ENCODE measurements at regions not wholly inside any gene's neighbourhood (a gene's known extent, or its start where the extent isn't known, plus 50 kb on each side); places are given as distances from the start of the nearest gene placed in this dataset.

- no peak overlapping the region for H3K4me3 ChIP-seq (ENCODE audit: low read depth, low read length)
- TF ChIP-seq CTCF (IDR thresholded peaks at IDR 0.05; ENCODE audit: low read depth, low read length, missing control alignments): no peak
- no peak for DNase-seq (ENCODE audit: low read depth)
Measured at GRCh38 chr13:56697011-56697410, 443.7 kb upstream of the PRR20A start.

GRCh38 chr13:56700324-56700723 lies 440.4 kb upstream of the PRR20A start:
- no peak for TF ChIP-seq CTCF (IDR thresholded peaks at IDR 0.05; ENCODE audit: low read depth, low read length, missing control alignments)
- no peak for DNase-seq (ENCODE audit: low read depth)
- no peak overlapping the region for H3K4me3 ChIP-seq (ENCODE audit: low read depth, low read length)

GRCh38 chr13:56706485-56706884 lies 434.2 kb upstream of the PRR20A start:
- no peak for TF ChIP-seq CTCF (IDR thresholded peaks at IDR 0.05; ENCODE audit: low read depth, low read length, missing control alignments)
- H3K4me3 ChIP-seq (ENCODE audit: low read depth, low read length): no peak overlapping the region
- DNase-seq (ENCODE audit: low read depth): no peak

- no peak overlapping the region for H3K4me3 ChIP-seq (ENCODE audit: low read depth, low read length)
- no peak for TF ChIP-seq CTCF (IDR thresholded peaks at IDR 0.05; ENCODE audit: low read depth, low read length, missing control alignments)
- DNase-seq (ENCODE audit: low read depth): no peak
Measured at GRCh38 chr13:56713656-56714055, 427.1 kb upstream of the PRR20A start.

- DNase-seq (ENCODE audit: low read depth): no peak
- H3K4me3 ChIP-seq (ENCODE audit: low read depth, low read length): no peak overlapping the region
- no peak for TF ChIP-seq CTCF (IDR thresholded peaks at IDR 0.05; ENCODE audit: low read depth, low read length, missing control alignments)
Measured at GRCh38 chr13:56718791-56719190, 421.9 kb upstream of the PRR20A start.

- TF ChIP-seq CTCF (IDR thresholded peaks at IDR 0.05; ENCODE audit: low read depth, low read length, missing control alignments): no peak
- H3K4me3 ChIP-seq (ENCODE audit: low read depth, low read length): no peak overlapping the region
- no peak for DNase-seq (ENCODE audit: low read depth)
Measured at GRCh38 chr13:56720841-56721240, 419.9 kb upstream of the PRR20A start.

GRCh38 chr13:56735537-56735942 lies 405.2 kb upstream of the PRR20A start:
- DNase-seq (ENCODE audit: low read depth): no peak
- H3K4me3 ChIP-seq (ENCODE audit: low read depth, low read length): no peak overlapping the region
- no peak for TF ChIP-seq CTCF (IDR thresholded peaks at IDR 0.05; ENCODE audit: low read depth, low read length, missing control alignments)
